ENCODE measurements at regions not wholly inside any gene's neighbourhood (a gene's known extent, or its start where the extent isn't known, plus 50 kb on each side); places are given as distances from the start of the nearest gene placed in this dataset.

- in situ Hi-C loops (cut with HindIII; ENCODE audit: low sequenced_read_pairs) = no loop called here
Measured at GRCh38 chr6:1201547-1202200, 110.2 kb upstream of the FOXQ1 start.

GRCh38 chr6:1200409-1201101 is 111.3 kb upstream of the FOXQ1 start:
- in situ Hi-C loops (cut with HindIII; ENCODE audit: low sequenced_read_pairs) = no loop called here

GRCh38 chr6:1200081-1200408 is 111.9 kb upstream of the FOXQ1 start:
- in situ Hi-C loops (cut with HindIII; ENCODE audit: low sequenced_read_pairs) = no loop called here

- in situ Hi-C loops (cut with HindIII; ENCODE audit: low sequenced_read_pairs) = no loop called here
Measured at GRCh38 chr6:1197309-1197708, 114.6 kb upstream of the FOXQ1 start.

GRCh38 chr6:1191141-1191630 is 120.7 kb upstream of the FOXQ1 start:
- in situ Hi-C loops (cut with HindIII; ENCODE audit: low sequenced_read_pairs) = no loop called here

- in situ Hi-C loops (cut with HindIII; ENCODE audit: low sequenced_read_pairs) = no loop called here
Measured at GRCh38 chr6:1190366-1190765, 121.5 kb upstream of the FOXQ1 start.

GRCh38 chr6:1188199-1188598 is 123.7 kb upstream of the FOXQ1 start:
- in situ Hi-C loops (cut with HindIII; ENCODE audit: low sequenced_read_pairs) = no loop called here

GRCh38 chr6:1187293-1188131 is 124.4 kb upstream of the FOXQ1 start:
- in situ Hi-C loops (cut with HindIII; ENCODE audit: low sequenced_read_pairs) = no loop called here

GRCh38 chr6:1184318-1184717 is 127.6 kb upstream of the FOXQ1 start:
- in situ Hi-C loops (cut with HindIII; ENCODE audit: low sequenced_read_pairs) = no loop called here

GRCh38 chr6:1182722-1183521 is 129.0 kb upstream of the FOXQ1 start:
- in situ Hi-C loops (cut with HindIII; ENCODE audit: low sequenced_read_pairs) = no loop called here

GRCh38 chr6:1181939-1182605 is 129.8 kb upstream of the FOXQ1 start:
- in situ Hi-C loops (cut with HindIII; ENCODE audit: low sequenced_read_pairs) = no loop called here

- in situ Hi-C loops (cut with HindIII; ENCODE audit: low sequenced_read_pairs) = no loop called here
Measured at GRCh38 chr6:1179571-1180459, 132.1 kb upstream of the FOXQ1 start.

GRCh38 chr6:1178590-1178989 is 133.3 kb upstream of the FOXQ1 start:
- in situ Hi-C loops (cut with HindIII; ENCODE audit: low sequenced_read_pairs) = no loop called here

- in situ Hi-C loops (cut with HindIII; ENCODE audit: low sequenced_read_pairs) = no loop called here
Measured at GRCh38 chr6:1176567-1176966, 135.3 kb upstream of the FOXQ1 start.

- in situ Hi-C loops (cut with HindIII; ENCODE audit: low sequenced_read_pairs) = no loop called here
Measured at GRCh38 chr6:1175877-1176276, 136.0 kb upstream of the FOXQ1 start.

- in situ Hi-C loops (cut with HindIII; ENCODE audit: low sequenced_read_pairs) = no loop called here
Measured at GRCh38 chr6:1170794-1171193, 141.1 kb upstream of the FOXQ1 start.

GRCh38 chr6:1164600-1164999 is 147.3 kb upstream of the FOXQ1 start:
- in situ Hi-C loops (cut with HindIII; ENCODE audit: low sequenced_read_pairs) = no loop called here

- in situ Hi-C loops (cut with HindIII; ENCODE audit: low sequenced_read_pairs) = no loop called here
Measured at GRCh38 chr6:1163501-1163900, 148.4 kb upstream of the FOXQ1 start.

Data from endothelial cell of hepatic sinusoid (primary cell).